22Rv1 (cell line): ENCODE measurements at regions not wholly inside any gene's neighbourhood (a gene's known extent, or its start where the extent isn't known, plus 50 kb on each side); places are given as distances from the start of the nearest gene placed in this dataset.
"Not testable (repeated sequence)": the region's sequence is repeated elsewhere in the genome, so short reads cannot be mapped to it uniquely, and the experiment has no call there.

Source experiments
- H3K27ac ChIP-seq: fragments of 450-650 bp; 2 replicates; pipeline ENCODE4 v1.5.1; 2017
- ZFX ChIP-seq: fragments of 450-650 bp; IDR thresholded peaks from 2 replicates; pipeline ENCODE4 v1.6.1; 2017; ENCODE audit warnings: antibody characterized with exemption, borderline replicate concordance
- TF ChIP-seq, protein P1 (sequence below): fragments of 450-650 bp; IDR thresholded peaks from 2 replicates; pipeline ENCODE4 v1.5.1; 2017; ENCODE audit warnings: mild to moderate bottlenecking

- H3K27ac ChIP-seq = no peak overlapping the region
- TF ChIP-seq, protein P1, sequence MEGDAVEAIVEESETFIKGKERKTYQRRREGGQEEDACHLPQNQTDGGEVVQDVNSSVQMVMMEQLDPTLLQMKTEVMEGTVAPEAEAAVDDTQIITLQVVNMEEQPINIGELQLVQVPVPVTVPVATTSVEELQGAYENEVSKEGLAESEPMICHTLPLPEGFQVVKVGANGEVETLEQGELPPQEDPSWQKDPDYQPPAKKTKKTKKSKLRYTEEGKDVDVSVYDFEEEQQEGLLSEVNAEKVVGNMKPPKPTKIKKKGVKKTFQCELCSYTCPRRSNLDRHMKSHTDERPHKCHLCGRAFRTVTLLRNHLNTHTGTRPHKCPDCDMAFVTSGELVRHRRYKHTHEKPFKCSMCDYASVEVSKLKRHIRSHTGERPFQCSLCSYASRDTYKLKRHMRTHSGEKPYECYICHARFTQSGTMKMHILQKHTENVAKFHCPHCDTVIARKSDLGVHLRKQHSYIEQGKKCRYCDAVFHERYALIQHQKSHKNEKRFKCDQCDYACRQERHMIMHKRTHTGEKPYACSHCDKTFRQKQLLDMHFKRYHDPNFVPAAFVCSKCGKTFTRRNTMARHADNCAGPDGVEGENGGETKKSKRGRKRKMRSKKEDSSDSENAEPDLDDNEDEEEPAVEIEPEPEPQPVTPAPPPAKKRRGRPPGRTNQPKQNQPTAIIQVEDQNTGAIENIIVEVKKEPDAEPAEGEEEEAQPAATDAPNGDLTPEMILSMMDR = no peak
- no peak for TF ChIP-seq ZFX
Observed at GRCh38 chr2:19171409-19171808, 187.0 kb downstream of the OSR1 start.

DNA sequence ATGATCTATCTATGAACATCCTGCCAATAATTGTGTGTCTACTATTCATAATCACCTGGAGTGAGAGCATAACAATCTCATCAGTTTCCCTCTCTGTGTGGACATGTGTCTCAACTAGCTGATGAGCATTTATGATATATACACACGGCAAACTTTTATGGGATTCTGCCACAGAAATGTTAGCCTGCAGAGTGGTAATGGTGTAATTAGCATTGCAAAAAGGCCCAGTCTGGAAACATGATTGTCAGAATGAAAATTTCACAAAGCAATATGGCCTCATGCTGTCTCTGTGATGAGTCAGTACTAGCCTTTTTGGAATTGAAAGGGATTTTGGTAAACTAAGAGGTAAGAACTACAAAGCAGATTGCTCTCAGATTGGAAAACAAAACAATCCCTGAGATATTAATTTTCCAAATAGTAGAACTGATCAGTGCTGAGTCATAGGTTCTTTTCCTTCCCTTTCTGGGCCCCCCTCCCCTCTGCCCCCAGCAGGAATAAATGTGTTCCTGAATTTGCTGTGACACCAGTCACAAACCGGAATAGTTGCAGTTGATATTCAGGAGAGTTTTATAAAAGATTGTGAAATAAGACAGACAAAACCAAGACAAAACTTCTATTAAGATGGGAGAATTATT lies 189.2 kb downstream of the OSR1 start:
- TF ChIP-seq, protein P1 = no peak
- TF ChIP-seq ZFX = no peak
- no peak overlapping the region for H3K27ac ChIP-seq

- H3K27ac ChIP-seq = not testable (repeated sequence)
Observed at GRCh38 chr2:19164099-19164498, 194.3 kb downstream of the OSR1 start.

DNA sequence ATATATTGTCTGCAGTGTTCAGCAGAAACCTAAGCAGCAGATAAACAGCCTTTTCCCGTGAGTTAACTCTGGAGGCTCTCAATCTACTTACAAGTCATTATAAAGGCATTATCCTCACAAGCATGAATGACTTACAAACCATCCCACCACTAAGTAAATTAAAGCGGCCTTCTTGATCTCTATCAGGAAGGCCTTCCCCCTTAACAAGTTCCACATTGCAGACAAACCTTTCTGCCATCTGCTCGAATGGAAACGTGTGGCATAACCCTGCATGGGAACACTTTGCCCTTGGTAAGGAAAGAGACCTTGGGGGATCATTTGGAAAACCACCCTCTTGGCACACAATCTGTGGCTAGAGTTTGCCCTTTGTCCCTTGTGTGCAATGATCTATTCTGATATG lies 199.5 kb downstream of the OSR1 start:
- TF ChIP-seq, protein P1 = no peak
- no peak for TF ChIP-seq ZFX
- H3K27ac ChIP-seq = no peak overlapping the region

GRCh38 chr2:19158211-19158610 lies 200.2 kb downstream of the OSR1 start:
- no peak overlapping the region for H3K27ac ChIP-seq
- TF ChIP-seq, protein P1 = no peak
- TF ChIP-seq ZFX = no peak

- no peak overlapping the region for H3K27ac ChIP-seq
- no peak for TF ChIP-seq ZFX
- TF ChIP-seq, protein P1 = no peak
Observed at GRCh38 chr2:19156646-19157045, 201.8 kb downstream of the OSR1 start.

DNA sequence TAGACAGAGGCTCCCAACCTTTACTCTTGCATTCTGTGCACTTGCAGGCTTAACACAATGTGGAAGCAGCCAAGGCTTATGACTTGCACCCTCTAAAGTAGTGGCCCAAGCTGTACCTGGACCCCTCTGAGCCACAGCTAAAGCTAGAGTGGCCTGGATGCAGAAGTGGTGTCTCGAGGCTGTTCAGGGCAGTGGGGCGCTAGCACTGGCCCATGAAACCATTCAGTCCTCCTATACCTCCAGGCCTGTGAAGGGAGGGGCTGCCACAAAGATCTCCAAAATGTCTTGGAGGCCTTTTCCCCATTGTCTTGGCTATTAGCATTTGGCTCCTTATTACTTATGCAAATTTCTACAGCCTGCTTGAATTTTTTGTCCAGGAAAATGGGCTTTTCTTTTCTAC lies 207.7 kb downstream of the OSR1 start:
- no peak overlapping the region for H3K27ac ChIP-seq
- TF ChIP-seq, protein P1 = no peak

DNA sequence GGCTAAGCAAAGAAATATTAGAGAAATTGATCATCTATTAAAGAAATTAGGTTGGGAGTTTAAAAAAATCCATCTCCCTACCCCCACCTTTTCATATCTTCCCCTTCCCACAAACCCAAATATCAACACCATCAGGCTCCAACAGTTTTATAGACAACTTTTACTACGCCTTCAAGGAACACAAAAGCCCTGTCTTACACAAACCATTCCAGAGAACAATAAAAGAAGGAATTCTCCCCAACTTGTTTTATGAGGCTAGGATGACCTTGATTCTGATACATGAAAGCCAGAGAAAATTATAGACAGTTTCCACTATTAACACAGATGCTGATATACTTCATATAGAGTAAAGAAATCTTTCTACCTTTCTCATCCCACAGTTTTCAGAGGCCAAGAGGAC lies 211.6 kb downstream of the OSR1 start:
- TF ChIP-seq, protein P1 = no peak
- TF ChIP-seq ZFX = no peak
- H3K27ac ChIP-seq = no peak overlapping the region
